Activated T-helper 1 cell treated with anti-CD3 and anti-CD28 coated beads, Interleukin-12 subunit alpha, Interleukin-12 subunit beta, Interleukin-2, Interleukin-4 antibody, amounts not matched to agents 30 ng/mL and 10 ng/mL and 1 ng/mL, durations not matched to agents 14 hours and 24 hours and 36 hours (primary cell): ENCODE measurements at regions not wholly inside any gene's neighbourhood (a gene's known extent, or its start where the extent isn't known, plus 50 kb on each side); places are given as distances from the start of the nearest gene placed in this dataset.

Experiments used
- DNase-seq: peaks from one replicate; pipeline ENCODE4 v3.0.0; 2021; ENCODE audit warnings: low spot score
- H3K27ac Mint-ChIP-seq: one replicate; pipeline ENCODE4 v1.8.0; 2021; ENCODE audit warnings: mild to moderate bottlenecking, mixed read lengths
- H3K27me3 Mint-ChIP-seq: one replicate; pipeline ENCODE4 v1.8.0; 2022; ENCODE audit warnings: mild to moderate bottlenecking, moderate library complexity, mixed read lengths; ENCODE audit not compliant: insufficient read depth
- H3K36me3 Mint-ChIP-seq: one replicate; pipeline ENCODE4 v1.8.0; 2021; ENCODE audit warnings: low read depth, mixed read lengths
- H3K4me1 Mint-ChIP-seq: one replicate; pipeline ENCODE4 v1.8.0; 2021; ENCODE audit warnings: low read depth, mixed read lengths
- H3K4me3 Mint-ChIP-seq: one replicate; pipeline ENCODE4 v1.8.0; 2021; ENCODE audit warnings: mild to moderate bottlenecking, moderate library complexity, mixed read lengths
- H3K9me3 Mint-ChIP-seq: one replicate; pipeline ENCODE4 v1.8.0; 2021; ENCODE audit warnings: mixed read lengths
- intact Hi-C: fragments of 100-400 bp; cut with micrococcal nuclease; formaldehyde crosslinking; loops from one replicate; pipeline ENCODE4 v1.15.1; 2024

DNA sequence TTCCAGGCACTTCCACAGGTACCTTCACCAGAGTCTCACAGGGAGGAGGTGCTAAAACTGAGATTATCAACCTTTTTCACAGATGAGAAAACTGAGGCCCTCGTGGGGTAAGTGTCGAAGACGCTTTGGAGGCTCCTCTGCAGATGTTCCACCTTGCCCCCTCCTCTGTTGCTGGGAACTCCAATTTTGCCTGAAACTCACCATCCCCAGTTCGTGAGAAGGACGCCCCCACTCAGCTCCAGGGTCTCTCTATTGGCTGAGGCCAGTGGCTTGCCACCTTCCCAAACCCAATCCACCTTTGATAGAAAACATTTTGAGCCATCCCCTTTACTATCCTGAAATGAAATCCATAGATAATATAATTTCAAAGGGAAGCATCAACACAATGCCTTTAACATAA is 109.1 kb downstream of the CYP26B1 start:
- H3K27ac Mint-ChIP-seq: no peak overlapping the region
- no peaks in the 10 kb centered on the region for H3K27me3 Mint-ChIP-seq
- H3K4me3 Mint-ChIP-seq: no peak overlapping the region
- no peaks in the 10 kb centered on the region for H3K9me3 Mint-ChIP-seq
- H3K4me1 Mint-ChIP-seq: no peaks in the 10 kb centered on the region
- H3K36me3 Mint-ChIP-seq: no peaks in the 10 kb centered on the region
- intact Hi-C loops: no loop called here
- no peak for DNase-seq

DNA sequence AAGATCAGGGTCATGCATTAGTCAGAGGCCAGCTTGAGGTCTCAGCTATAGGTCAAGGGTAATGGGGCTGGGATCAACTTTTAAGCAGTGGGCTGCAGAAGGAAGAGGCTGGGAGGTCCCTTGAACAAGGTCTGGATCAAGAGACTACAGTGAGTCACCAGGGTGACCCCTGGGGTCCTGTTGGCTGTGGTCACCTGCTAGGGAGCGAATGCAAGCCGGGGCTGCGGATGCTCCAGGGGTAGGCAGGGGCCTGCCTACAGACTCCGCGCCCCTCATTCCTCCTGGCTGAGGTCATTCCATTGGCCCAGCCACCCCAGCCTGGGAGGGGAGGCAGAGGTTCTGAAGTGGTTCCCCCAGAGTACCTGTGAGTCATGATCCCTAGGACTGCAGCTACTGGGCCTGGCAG is 110.4 kb downstream of the CYP26B1 start:
- H3K4me1 Mint-ChIP-seq: no peaks in the 10 kb centered on the region
- H3K36me3 Mint-ChIP-seq: no peaks in the 10 kb centered on the region
- H3K27ac Mint-ChIP-seq: no peak overlapping the region
- H3K4me3 Mint-ChIP-seq: no peak overlapping the region
- DNase-seq: no peak
- intact Hi-C loops: no loop called here
- H3K9me3 Mint-ChIP-seq: no peaks in the 10 kb centered on the region
- no peaks in the 10 kb centered on the region for H3K27me3 Mint-ChIP-seq

DNA sequence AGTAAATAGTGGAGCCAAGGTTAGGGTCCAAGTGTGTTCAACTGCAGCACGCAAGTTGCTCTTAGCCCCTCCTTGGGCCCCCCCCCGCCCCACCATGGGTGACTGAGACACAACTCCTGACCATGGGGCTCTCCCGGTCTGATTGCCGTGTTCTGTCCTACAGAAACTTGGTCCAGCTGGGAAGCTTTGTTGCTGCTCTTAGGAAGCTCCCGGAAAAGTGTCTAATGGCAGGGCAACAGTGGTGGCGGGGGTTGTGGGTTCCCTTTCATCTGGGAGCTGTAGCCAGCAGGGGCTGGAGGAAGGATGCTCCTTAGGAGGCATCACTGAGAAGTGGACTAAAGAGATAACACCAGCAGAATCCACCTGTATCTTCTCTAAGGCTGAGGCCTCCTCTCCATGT is 111.1 kb downstream of the CYP26B1 start:
- H3K27ac Mint-ChIP-seq: no peak overlapping the region
- intact Hi-C loops: no loop called here
- no peaks in the 10 kb centered on the region for H3K4me1 Mint-ChIP-seq
- no peak overlapping the region for H3K4me3 Mint-ChIP-seq
- no peak for DNase-seq
- H3K36me3 Mint-ChIP-seq: no peaks in the 10 kb centered on the region
- H3K27me3 Mint-ChIP-seq: no peaks in the 10 kb centered on the region
- no peaks in the 10 kb centered on the region for H3K9me3 Mint-ChIP-seq

GRCh38 chr2:72036173-72036545 is 111.5 kb downstream of the CYP26B1 start:
- Mint-ChIP-seq H3K9me3 (no peaks in the 10 kb centered on the region), H3K36me3 (no peaks in the 10 kb centered on the region), H3K4me1 (no peaks in the 10 kb centered on the region), H3K4me3 (no peak overlapping the region), H3K27ac (no peak overlapping the region), H3K27me3 (no peaks in the 10 kb centered on the region)
- intact Hi-C loops: no loop called here
- DNase-seq: no peak

- intact Hi-C loops: no loop called here
- Mint-ChIP-seq H3K9me3 (no peaks in the 10 kb centered on the region), H3K27me3 (no peaks in the 10 kb centered on the region), H3K27ac (no peak overlapping the region), H3K4me1 (no peaks in the 10 kb centered on the region), H3K4me3 (no peak overlapping the region), H3K36me3 (no peaks in the 10 kb centered on the region)
- no peak for DNase-seq
Observed at GRCh38 chr2:72035518-72036172, 112.0 kb downstream of the CYP26B1 start.

- Mint-ChIP-seq H3K9me3 (no peaks in the 10 kb centered on the region), H3K27me3 (no peaks in the 10 kb centered on the region), H3K36me3 (no peaks in the 10 kb centered on the region), H3K27ac (no peak overlapping the region), H3K4me1 (no peaks in the 10 kb centered on the region), H3K4me3 (no peak overlapping the region)
- intact Hi-C loops: no loop called here
- DNase-seq: no peak
Observed at GRCh38 chr2:72034353-72035095, 113.1 kb downstream of the CYP26B1 start.

DNA sequence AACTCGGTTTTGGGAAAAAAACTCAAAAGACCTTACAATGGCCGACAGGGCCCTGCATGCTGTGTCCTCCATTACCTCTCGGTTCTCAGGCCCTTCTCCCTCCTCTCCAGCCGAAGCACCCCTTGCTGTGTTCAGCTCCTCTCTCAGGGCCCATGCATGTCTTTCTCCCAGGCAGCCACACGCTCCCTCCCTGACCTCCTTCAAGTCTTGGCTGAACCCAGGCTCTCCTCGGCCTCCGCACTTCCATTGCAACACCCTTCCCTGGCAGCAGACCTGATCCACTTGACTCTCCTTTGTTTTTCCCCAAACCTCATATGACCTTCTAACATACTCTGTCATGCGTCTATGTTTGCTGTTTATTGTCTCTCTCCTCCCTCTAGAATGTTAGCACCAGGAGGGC is 114.0 kb downstream of the CYP26B1 start:
- no peak for DNase-seq
- Mint-ChIP-seq H3K27me3 (no peaks in the 10 kb centered on the region), H3K36me3 (no peaks in the 10 kb centered on the region), H3K4me1 (no peaks in the 10 kb centered on the region), H3K4me3 (no peak overlapping the region), H3K27ac (no peak overlapping the region), H3K9me3 (no peaks in the 10 kb centered on the region)
- intact Hi-C loops: no loop called here

DNA sequence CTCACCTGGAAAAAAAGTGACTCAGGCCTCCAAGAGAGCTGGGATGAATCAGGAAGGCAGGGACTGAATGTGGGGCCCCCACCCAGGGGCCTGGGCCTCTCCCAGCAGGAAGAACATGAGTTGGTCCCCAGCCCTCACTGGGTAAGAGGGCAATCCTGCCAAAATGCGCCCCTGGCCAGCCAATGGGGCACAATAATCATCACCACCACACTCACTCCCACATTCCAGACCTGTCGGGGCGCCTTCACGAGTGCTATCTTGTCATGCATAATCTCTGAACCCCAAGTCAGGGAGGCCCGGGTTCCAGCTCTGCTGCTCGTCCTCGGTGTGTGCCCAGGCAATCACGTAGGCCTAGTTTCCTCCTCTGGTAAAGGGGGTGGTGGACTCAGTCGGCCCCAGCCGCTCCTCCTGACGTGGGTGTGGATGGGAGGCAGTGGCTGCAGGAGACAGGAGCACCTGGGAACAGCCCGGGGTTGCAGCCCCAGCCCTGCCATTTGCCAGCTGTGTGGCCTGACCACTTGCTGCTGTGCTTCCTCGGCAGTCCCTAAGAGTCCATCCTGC is 115.1 kb downstream of the CYP26B1 start:
- intact Hi-C loops: no loop called here
- H3K27ac Mint-ChIP-seq: no peak overlapping the region
- H3K4me3 Mint-ChIP-seq: no peak overlapping the region
- no peaks in the 10 kb centered on the region for H3K27me3 Mint-ChIP-seq
- no peaks in the 10 kb centered on the region for H3K36me3 Mint-ChIP-seq
- no peak for DNase-seq
- H3K4me1 Mint-ChIP-seq: no peaks in the 10 kb centered on the region
- no peaks in the 10 kb centered on the region for H3K9me3 Mint-ChIP-seq

- Mint-ChIP-seq H3K9me3 (no peaks in the 10 kb centered on the region), H3K27ac (no peak overlapping the region), H3K27me3 (no peaks in the 10 kb centered on the region), H3K4me3 (no peak overlapping the region), H3K36me3 (no peaks in the 10 kb centered on the region), H3K4me1 (no peaks in the 10 kb centered on the region)
- DNase-seq: no peak
- intact Hi-C loops: no loop called here
Observed at GRCh38 chr2:72031346-72032110, 116.1 kb downstream of the CYP26B1 start.

- DNase-seq: no peak
- Mint-ChIP-seq H3K9me3 (no peaks in the 10 kb centered on the region), H3K4me1 (no peaks in the 10 kb centered on the region), H3K36me3 (no peaks in the 10 kb centered on the region), H3K27me3 (no peaks in the 10 kb centered on the region), H3K27ac (no peak overlapping the region), H3K4me3 (no peak overlapping the region)
- intact Hi-C loops: no loop called here
Observed at GRCh38 chr2:72028996-72029395, 118.7 kb downstream of the CYP26B1 start.

DNA sequence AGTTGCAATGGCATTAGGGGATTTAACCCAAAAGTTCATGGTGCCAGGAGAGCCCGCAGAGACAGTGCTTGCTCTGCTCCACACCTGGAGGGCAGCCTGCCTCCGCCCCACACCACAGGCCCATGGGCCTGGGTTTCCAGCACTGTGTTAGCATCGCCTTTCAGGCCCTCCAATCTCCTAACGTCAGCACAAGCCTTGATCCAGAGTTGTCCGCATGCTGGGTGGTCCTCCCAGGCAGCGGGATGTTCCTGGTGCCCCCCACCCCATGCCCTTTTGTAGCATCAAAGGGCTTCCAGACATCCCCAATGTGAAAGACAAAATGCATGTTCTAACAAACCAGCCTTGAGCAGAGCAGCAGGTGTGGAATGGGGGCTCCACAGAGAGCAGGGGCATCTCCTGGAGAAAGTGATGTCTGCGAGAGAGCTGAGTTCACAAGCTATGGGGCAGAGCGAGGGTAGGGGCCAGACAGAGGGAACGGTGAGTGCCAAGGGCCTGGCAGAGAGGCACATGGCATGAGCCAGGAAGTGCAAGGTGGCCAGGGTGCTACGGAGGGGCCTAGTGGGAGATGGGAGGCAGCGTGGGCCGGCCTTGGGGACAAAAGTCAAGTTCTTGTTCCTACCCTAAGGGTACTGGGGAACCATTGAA is 119.2 kb downstream of the CYP26B1 start:
- H3K27ac Mint-ChIP-seq: no peak overlapping the region
- H3K4me1 Mint-ChIP-seq: no peaks in the 10 kb centered on the region
- no peak overlapping the region for H3K4me3 Mint-ChIP-seq
- no peaks in the 10 kb centered on the region for H3K27me3 Mint-ChIP-seq
- no peaks in the 10 kb centered on the region for H3K9me3 Mint-ChIP-seq
- intact Hi-C loops: no loop called here
- no peaks in the 10 kb centered on the region for H3K36me3 Mint-ChIP-seq
- DNase-seq: no peak

GRCh38 chr2:72027426-72028161 is 120.1 kb downstream of the CYP26B1 start:
- intact Hi-C loops: no loop called here
- DNase-seq: no peak
- H3K36me3 Mint-ChIP-seq: no peaks in the 10 kb centered on the region
- no peaks in the 10 kb centered on the region for H3K4me1 Mint-ChIP-seq
- no peak overlapping the region for H3K27ac Mint-ChIP-seq
- no peak overlapping the region for H3K4me3 Mint-ChIP-seq
- H3K27me3 Mint-ChIP-seq: no peaks in the 10 kb centered on the region
- no peaks in the 10 kb centered on the region for H3K9me3 Mint-ChIP-seq
